A673 (cell line): ENCODE measurements at regions not wholly inside any gene's neighbourhood (a gene's known extent, or its start where the extent isn't known, plus 50 kb on each side); places are given as distances from the start of the nearest gene placed in this dataset.

Source experiments
- BruUV-seq: library from RNA; stranded (reverse); fragments of 400-500 nt; replicated peaks from 2 replicates; lab custom pipeline; 2021; lab: Mats Ljungman, UMichigan
- CTCF ChIA-PET: fragments of 300-600 bp; sonication (Branson Sonifier 250); formaldehyde crosslinking; loops from one replicate; lab custom pipeline; 2022; ENCODE audit warnings: antibody characterized with exemption; lab: Charles Lee
- POLR2A ChIA-PET: fragments of 300-600 bp; sonication (Branson Sonifier 250); formaldehyde crosslinking; loops from one replicate; lab custom pipeline; 2022; ENCODE audit warnings: antibody characterized with exemption; ENCODE audit not compliant: low non-redundant PET; lab: Charles Lee
- DNase-seq: peaks from one replicate; pipeline ENCODE4 v3.0.0-alpha.2; 2015; ENCODE audit warnings: low spot score
- H3K27ac ChIP-seq: fragments of 200-600 bp; sonication (generic); 2 replicates; pipeline ENCODE4 v1.5.1; 2016; ENCODE audit warnings: mixed run types, low read depth, mild to moderate bottlenecking, mixed read lengths, antibody characterized with exemption, low read length; ENCODE audit not compliant: poor library complexity, severe bottlenecking
- H3K27me3 ChIP-seq: fragments of 200-600 bp; sonication (generic); replicated peaks from 2 replicates; pipeline ENCODE4 v1.6.1; 2017; ENCODE audit warnings: mixed run types, low read depth, mild to moderate bottlenecking, mixed read lengths, antibody characterized with exemption, low read length; ENCODE audit not compliant: insufficient read depth, poor library complexity
- H3K36me3 ChIP-seq: fragments of 200-600 bp; sonication (generic); 2 replicates; pipeline ENCODE4 v1.6.1; 2016; ENCODE audit warnings: mixed run types, mild to moderate bottlenecking, mixed read lengths, antibody characterized with exemption, low read length; ENCODE audit not compliant: insufficient read depth, poor library complexity, severe bottlenecking
- H3K4me1 ChIP-seq: fragments of 200-600 bp; sonication (generic); 2 replicates; pipeline ENCODE4 v1.6.1; 2017; ENCODE audit warnings: mixed run types, mild to moderate bottlenecking, mixed read lengths, antibody characterized with exemption, low read length; ENCODE audit not compliant: insufficient read depth, poor library complexity, severe bottlenecking
- H3K4me3 ChIP-seq: fragments of 200-600 bp; sonication (generic); 2 replicates; pipeline ENCODE4 v1.5.1; 2016; ENCODE audit warnings: low read depth, mixed run types, mild to moderate bottlenecking, mixed read lengths, low read length; ENCODE audit not compliant: poor library complexity, severe bottlenecking
- H3K9me3 ChIP-seq: fragments of 200-600 bp; sonication (generic); 2 replicates; pipeline ENCODE4 v1.6.1; 2016; ENCODE audit warnings: mixed run types, low read depth, mild to moderate bottlenecking, mixed read lengths, antibody characterized with exemption, low read length; ENCODE audit not compliant: poor library complexity, severe bottlenecking
- CTCF ChIP-seq: fragments of 300-800, 200-600 bp; sonication (generic); conservative IDR thresholded peaks from 2 replicates; pipeline ENCODE4 v1.5.1; 2017; ENCODE audit warnings: low read depth, mild to moderate bottlenecking, antibody characterized with exemption, low read length, moderate library complexity, mixed read lengths
- EZH2 ChIP-seq: fragments of 200-600 bp; sonication (generic); IDR thresholded peaks from 2 replicates; pipeline ENCODE4 v1.6.1; 2017; ENCODE audit warnings: borderline replicate concordance, low read depth, mild to moderate bottlenecking, mixed read lengths, antibody characterized with exemption, low read length; ENCODE audit not compliant: poor library complexity, severe bottlenecking
- intact Hi-C: fragments of 100-400 bp; cut with micrococcal nuclease; formaldehyde crosslinking; loops from one replicate; pipeline ENCODE4 v1.10.0; 2022; ENCODE audit not compliant: unreplicated experiment

- Histone ChIP-seq H3K27me3 (no peaks in the 10 kb centered on the region), H3K9me3 (no peaks in the 10 kb centered on the region), H3K4me1 (no peaks in the 10 kb centered on the region), H3K27ac (no peak overlapping the region), H3K4me3 (no peak overlapping the region), H3K36me3 (no peaks in the 10 kb centered on the region)
- BruUV-seq, result no TSS peak
- CTCF ChIA-PET, result no interaction called here
- intact Hi-C loops, result no loop called here
- POLR2A ChIA-PET, result no interaction called here
- DNase-seq, result no peak
- TF ChIP-seq EZH2 (no peak), CTCF (no peak)
These were observed 269.4 kb upstream of the ROPN1 start for GRCh38 chr3:124261306-124261705.

GRCh38 chr3:124263168-124263567 is 271.2 kb upstream of the ROPN1 start:
- BruUV-seq, result no TSS peak

GRCh38 chr3:124264346-124264745 is 272.4 kb upstream of the ROPN1 start:
- no TSS peak for BruUV-seq
- H3K27me3 ChIP-seq, result no peaks in the 10 kb centered on the region
- H3K4me1 ChIP-seq, result no peaks in the 10 kb centered on the region
- H3K36me3 ChIP-seq, result no peaks in the 10 kb centered on the region
- DNase-seq, result no peak
- CTCF ChIA-PET, result no interaction called here
- TF ChIP-seq EZH2 (no peak), CTCF (no peak)
- POLR2A ChIA-PET, result no interaction called here
- H3K9me3 ChIP-seq, result no peaks in the 10 kb centered on the region
- no peak overlapping the region for H3K4me3 ChIP-seq
- intact Hi-C loops, result no loop called here
- no peak overlapping the region for H3K27ac ChIP-seq

More at GRCh38 chr3:124263168-124263567, 271.2 kb upstream of the ROPN1 start:
- peak; percentile 17 for DNase-seq
- CTCF ChIA-PET, result interaction anchor here (0.7 kb wide), 1 partner anchor 247 kb away, joined by 3 read pairs; no protein-coding TSS in a partner anchor
- Histone ChIP-seq H3K4me1 (no peaks in the 10 kb centered on the region), H3K9me3 (no peaks in the 10 kb centered on the region), H3K36me3 (no peaks in the 10 kb centered on the region), H3K27me3 (no peaks in the 10 kb centered on the region), H3K4me3 (no peak overlapping the region), H3K27ac (no peak overlapping the region)
- no peak for TF ChIP-seq EZH2
- no peak for TF ChIP-seq CTCF
- intact Hi-C loops, result no loop called here
- POLR2A ChIA-PET, result no interaction called here
